NCI-H526 treated with DMSO at 0.1 percent for 48 hours (cell line): ENCODE measurements at regions not wholly inside any gene's neighbourhood (a gene's known extent, or its start where the extent isn't known, plus 50 kb on each side); places are given as distances from the start of the nearest gene placed in this dataset.

Experiments used
- DNase-seq: peaks from one replicate; lab custom pipeline; 2025; lab: John Stamatoyannopoulos, UW

DNA sequence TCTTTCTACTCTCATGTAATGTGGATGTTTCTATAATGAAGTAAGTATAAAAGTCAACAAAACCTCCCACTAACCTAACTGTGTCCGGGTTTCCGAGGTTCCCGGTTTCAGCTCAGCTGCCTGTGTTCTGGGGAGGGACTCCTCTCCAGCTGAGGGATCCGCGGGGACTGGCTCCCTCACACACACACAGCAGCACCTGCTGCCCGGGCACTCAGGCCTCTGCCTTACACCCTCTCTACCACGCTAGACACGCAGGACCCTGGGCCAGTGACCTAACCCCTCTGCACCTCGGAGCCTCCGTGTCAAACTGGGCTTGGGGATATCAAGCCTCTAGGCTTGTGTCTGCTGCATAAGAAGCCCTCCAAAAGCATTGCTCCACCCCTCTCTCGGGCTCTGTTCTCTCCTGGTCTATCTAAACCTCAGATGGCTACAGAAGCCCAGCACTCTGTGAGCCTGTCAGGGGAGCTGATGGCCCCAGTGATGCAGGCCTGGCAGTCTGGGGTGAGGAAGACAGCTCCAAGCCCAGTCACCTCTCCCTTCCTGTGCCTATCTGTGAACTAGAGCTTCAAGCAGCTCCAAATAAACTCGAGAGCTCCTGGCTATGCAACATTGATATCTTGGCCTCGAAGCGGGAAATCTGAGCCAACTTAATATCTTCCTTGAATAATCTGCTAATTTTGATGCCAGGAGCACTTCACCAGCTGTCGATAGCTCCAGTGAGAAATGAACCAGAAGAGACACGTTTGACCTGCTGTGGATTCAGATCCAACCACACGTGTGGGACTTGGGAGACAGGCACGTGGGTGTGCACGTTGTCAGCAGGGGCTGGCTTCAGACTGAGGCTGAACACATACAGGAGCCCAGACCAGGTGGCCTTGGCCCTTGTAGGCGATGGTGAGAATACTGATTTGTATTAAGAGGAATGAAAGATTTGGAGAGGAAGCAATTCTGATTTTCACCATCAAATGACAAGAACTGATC lies 232.7 kb upstream of the B3GAT1 start:
- no peak for DNase-seq

DNA sequence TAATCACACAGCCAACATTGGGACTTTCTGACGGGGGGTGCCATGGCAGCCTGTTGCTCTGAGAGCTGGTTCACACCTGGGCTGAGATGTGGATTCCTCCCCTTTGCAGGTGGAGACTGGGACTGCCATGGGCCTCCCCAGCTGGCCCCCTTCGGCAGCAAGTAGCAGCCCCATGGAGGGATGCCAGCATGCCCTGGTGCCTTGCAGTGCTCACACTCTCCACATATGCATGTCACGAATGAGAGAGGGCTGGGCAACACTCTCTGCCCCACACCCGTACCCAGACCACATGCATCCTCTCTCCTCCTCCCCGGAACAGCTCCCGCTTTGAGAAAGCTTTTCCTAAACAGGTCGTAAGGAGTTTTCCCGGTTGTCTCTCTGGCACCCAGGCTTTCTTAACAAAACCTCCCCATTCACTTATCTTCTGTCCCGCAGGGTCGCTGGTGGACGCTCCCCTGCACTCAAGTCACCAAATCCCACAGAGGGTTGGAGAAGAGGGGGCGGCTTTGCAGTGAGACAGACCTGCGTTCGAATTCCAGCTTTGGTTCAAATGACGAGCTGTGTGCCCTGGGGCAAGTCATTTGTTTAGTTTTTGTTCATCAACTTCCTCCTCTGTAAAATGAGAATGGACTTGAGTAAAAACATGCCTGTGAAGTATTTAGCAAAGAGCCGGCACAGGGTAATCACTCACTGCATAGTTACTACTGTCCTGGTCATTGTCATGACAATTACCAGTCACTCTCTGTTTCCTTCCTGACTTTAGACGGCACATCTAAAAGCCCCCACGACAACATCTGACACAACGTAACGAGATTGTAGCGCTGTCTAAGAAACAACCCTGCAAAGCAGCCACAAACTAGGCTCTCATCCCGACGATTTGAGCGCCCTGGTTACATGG lies 231.3 kb upstream of the B3GAT1 start:
- DNase-seq, result peak; percentile 40

DNA sequence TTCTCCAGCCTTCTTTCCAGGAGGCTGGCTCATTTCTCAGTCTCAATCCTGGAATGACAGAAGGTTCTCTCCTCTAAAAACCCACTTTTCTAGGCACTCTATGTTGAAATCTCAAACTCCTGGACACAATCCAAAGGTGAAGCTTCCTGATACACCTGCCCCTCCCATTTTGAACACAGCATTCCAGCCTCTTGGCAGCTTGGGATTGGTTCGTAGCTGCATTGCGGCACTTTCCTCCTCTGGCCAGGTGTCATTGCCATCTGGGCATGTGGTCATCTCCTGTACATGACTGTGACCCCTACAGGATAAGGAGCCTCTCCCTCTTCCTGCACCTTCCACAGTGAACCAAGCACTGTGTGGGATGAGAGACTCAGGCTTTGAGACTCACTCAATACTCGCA lies 230.2 kb upstream of the B3GAT1 start:
- DNase-seq, result no peak

DNA sequence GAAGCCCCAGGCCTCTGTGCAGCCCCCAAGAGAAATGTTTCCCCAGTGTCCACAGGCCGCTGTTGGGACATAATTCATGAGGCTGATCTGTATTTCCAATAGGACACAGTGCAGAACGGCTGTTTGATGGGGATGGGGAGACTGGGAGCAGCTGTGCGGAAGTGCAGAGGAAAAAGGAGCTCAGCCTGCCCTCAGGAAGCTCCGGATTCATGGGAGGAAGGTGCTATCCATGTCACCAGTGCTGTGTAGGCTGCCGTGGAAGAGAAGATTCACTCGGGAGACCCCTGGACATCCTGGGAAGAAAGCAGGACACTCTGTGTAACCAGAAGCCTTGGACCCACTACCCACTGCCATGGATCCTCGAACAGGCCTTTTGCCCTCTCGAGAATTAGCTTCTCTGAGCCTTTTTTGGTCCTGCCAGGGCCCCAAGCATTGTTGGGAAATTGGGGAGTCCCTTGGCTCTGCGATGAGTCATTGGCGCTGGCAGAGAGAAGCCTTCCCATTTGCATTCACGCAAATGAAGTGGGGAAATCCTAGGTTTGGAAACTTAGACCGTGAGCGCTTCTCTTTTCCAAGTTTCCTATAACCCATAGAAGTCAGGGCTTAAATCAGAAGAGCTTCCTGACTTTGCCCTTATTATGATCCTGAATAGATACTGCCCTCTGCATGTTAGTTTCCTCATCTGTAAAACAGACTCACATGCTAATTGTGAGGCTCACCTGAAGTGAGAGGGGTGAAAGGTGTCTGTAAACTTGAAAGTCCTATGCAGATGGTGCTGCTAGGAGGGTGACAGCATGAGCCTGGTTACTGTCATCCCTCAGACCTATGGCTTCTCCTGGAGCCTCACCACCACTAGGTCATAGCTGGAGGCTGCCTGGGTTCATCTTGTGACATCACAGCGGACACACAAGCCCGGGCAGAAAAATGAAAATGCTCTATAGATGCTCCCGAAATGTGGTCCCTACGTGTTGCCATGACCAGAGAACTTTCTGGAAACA lies 229.2 kb upstream of the B3GAT1 start:
- DNase-seq, result no peak

DNA sequence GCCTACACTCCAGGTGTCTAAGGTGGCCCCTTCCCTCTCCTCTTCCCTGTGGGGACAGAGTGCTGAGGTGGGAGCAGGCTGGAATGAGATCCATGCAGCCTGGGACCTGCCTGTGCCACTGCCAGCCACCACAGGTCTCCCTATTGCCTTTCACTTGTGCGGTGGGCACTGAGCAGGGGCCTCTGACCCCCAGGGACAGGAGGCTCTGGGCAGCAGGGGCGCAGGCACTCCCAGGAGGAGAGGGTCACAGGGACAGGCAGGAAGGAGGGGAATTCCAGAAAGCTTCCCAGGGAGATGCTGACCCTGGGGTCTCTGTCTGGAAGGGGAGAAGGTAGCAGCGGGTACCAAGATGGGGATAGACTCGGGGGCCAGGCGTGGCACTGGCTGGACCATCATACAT lies 228.5 kb upstream of the B3GAT1 start:
- no peak for DNase-seq

DNA sequence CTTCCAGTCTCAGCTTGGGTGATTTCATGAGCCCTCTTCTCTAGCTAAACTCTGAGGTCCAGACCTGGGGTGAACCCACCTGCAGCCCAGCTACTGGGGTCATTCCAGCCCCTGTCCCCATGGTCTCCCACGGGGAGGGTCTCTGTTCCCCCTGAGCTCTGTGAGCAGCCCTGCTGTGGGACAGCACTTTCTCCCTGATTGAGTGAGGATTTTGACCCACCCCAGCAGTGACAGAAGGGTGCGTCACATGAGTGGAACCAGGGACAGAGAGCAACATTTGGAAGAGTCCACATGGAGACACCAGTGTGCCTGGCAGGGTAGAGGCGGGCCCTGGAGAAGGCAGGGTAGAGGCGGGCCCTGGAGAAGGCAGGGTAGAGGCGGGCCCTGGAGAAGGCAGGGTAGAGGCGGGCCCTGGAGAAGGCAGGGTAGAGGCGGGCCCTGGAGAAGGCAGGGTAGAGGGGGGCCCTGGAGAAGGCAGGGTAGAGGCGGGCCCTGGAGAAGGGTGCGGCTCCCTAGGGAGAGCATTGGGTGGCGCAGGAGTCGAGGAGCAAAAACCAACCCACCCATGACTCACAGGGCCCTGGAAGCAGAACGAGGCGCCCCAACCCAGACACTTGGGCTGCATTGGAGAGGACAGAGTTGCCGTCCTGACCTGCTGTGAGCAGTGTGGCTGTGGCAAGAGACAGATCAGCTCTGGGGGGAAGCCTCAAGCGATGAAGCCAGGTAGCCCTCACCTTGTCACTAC lies 227.7 kb upstream of the B3GAT1 start:
- peak; percentile 50 for DNase-seq

DNA sequence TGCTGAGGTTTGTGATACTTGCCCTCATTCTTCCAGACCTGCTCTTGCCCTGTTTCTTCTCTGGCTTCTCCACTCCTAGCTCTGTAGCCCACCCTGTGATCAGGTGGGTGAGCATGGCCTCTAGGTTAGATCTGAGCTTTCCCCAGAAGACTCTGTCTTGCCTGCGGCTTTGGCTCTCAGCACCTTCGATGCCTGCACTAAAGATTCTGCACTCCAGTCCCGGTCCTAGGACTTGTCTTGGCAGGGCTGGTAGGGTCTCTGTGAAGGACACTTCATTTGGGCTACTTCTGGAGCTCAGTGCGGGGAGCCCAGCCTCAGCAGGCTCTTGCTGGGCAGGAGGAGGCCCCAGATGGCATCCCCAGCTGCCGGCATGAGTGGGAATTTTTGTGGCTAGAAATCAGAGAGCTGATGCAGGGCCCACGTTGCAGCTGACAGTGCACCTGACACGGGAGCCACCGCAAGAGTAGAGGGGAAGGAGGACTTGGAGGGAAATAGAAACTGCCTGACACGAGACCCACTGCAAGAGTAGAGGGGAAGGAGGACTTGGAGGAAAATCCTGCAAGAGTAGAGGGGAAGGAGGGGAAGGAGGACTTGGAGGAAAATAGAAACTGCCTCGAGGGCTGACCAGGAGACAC lies 226.9 kb upstream of the B3GAT1 start:
- DNase-seq, result no peak

DNA sequence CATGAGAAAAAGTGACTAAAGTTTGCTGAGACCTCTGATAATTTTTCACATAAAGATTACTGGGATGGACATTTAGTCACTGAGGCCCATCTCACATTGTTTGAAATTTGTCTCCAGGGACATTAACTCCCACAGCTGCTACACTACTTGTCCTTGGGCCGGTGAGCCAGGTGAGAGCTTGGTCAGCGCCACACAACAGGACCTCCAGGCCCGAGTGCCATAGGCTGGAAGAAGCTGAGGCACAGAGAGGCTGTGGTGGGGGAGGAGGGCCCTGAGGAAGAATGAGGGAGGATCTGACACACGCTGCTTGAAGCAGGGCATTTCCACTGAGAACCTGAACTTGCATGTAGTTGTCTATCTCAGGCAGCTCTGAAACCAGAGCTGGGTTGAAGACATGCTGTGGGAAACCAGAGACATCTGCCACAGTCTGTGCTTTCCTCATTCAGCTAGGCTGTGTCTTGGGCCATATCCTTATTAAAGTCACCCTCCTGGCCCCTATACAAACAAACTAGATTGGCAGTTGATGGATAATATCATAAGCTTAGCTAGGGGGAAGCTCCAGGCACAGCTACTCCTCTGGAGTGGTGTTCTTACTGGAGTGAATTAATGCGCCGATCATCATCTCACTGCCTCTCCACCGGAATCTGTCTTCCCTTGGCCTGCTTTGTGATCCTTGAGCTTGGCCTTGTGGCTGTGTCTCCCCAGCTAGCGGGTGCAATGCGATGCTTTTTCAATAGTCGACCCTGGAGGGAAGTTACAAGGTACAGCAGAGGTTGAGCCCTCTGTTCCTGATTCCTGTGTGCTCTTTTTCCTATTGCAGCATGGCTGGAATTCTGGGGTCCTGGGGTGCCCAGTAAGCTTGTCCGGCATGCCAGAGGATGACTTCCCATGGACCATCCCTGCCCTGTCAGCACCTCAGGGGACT lies 225.3 kb upstream of the B3GAT1 start:
- no peak for DNase-seq

DNA sequence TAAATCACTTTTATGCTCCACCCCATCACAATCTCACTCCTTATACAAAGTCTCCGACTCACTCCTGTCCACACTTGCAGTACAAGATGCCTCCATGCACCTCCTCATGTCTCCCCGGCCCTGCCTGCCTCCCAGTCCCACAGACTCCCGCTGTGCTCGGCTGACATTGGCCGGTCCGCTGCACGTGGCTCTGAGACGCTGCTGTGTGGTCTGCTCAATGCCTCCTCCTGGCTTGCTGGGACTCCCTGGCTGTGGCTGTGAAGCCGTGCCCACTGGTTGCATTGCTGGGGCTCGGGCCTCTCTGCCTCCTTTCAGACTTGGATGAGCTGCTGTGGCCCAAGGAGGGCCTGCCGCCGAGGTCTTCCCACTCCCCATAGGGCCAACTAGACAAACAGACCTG lies 224.0 kb upstream of the B3GAT1 start:
- DNase-seq, result no peak

DNA sequence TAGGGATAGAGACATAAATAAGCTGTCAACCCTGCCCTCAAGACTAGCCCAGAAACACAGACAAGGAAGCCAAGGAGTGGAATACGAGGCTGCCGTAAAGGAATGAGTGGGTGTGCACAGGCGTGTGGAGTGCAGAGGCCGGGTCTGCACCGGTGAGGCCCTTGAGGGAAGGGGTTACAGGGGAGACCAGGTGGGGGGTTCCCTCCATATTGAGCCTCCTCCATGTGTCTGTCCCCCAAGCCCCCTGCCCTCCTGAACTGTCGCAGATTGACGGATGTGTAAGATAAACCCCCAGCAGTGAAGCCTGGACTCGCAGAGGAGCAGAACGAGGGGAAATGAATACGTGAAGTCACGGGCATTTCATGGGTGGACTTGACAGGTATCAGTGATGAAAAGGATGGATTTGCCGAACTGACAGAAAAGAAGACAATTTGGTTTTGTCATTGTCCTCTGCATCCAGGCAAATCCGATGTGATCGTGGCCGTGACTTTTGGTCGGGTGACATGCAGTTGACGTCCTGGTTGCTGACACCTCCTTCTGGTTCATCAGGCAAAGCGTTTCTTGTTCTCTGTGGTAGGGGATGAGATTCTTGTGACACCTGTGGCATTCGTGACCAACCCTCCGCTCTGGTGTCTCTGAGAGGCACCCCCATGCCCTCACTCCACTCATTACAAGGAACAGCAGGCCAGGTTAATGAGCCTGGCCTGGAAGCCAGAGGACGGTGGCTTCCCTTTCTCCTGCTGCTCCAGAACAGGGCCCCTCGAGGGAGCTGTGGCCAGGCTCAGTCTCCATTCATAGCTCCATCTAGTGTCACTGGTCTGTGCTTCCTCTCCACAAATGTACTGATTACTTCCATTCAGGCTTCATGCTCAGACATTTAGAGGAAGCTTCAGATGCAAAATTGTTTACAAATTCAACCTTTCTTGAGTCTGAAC lies 223.1 kb upstream of the B3GAT1 start:
- no peak for DNase-seq

DNA sequence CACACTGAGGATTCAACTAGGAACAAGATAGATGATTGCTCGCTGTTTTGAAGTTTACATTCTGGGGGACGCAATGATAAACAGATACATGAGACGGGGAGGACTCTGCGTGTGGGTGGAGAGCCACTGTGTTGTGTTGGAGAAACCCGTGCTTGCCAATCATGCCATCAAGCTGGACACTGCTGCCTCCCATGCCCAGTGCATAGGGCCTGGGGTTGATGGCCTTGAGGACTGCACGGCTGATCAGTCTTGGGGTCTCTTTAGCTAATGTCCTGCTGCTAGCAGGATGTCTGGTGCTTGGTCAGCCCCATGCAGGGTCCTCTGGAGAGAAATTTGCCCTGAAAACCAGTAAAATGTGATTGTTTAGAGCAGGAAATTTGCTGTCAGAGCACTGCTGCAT lies 221.2 kb upstream of the B3GAT1 start:
- no peak for DNase-seq

DNA sequence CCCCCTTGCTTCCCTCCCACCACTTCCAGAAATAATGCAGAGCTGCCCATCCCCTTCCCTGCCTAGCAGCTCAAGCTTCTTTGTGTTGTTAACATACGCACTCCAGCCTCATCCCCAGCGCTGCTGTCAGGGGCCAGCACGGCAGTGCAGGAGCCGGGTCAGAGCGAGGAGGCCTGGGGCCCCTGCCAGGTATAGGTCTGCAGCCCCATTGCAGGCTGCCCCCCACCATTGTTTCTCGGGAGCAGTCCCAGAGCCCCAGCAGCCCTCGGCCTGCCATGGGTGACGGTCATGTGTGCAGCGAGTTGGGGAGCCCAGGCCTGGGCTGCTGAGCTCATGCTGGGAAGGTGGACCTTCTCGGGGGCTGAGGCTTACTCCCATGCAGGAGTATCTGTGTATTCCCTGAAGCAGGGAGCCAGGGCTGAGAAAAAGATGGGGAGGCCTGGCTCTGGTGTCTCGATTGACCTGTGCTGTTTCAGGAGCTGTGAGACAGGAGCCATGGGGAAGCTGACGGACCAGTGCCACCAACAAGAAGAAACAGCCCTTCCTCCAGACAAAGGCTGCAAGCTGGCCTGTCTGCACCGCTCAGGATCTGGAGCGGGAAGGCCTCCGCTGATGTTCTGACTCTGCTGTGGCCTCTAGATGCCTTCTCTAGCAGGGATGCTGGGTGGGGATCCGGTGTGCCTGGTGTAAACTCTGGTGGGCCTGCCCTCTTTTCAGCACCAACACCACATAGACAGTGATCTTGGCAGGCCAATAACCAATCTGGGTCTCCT lies 220.5 kb upstream of the B3GAT1 start:
- DNase-seq, result no peak

DNA sequence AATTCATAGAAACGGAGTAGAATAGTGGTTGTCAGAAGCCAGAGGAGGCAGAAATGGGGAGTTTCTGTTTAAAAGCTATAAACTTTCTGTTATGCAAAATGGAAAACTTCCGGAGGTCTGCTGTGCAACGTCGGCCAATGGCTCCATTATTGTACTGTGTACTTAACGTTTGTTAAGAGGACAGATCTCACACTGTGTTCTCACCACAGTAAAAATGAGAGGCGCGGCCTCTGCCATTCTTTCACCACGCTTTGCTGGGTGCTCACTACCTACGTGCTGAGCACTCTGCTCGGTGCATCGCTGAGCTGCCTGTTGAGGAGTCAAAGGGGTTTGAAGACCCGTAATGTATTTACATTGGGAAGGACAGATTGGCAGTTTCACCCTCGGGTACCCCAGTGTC lies 218.8 kb upstream of the B3GAT1 start:
- no peak for DNase-seq

DNA sequence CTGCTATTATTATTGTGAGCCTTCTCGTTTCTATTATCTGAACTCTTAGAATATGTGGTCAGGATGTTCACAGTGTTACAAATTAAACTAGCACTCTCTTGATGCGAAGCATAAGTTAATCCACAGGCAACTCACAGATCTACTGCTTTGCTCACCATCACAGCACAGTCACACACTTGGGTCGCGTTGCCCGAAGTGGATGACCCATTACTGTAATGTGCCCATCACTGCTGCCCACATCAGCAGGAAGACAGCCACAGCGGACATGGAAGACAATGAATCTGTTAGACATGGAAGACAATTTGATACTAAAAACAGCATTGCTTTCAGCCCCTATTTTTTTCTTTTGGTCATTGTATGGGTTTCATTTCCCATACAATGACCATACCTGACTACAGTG lies 216.4 kb upstream of the B3GAT1 start:
- DNase-seq, result no peak

DNA sequence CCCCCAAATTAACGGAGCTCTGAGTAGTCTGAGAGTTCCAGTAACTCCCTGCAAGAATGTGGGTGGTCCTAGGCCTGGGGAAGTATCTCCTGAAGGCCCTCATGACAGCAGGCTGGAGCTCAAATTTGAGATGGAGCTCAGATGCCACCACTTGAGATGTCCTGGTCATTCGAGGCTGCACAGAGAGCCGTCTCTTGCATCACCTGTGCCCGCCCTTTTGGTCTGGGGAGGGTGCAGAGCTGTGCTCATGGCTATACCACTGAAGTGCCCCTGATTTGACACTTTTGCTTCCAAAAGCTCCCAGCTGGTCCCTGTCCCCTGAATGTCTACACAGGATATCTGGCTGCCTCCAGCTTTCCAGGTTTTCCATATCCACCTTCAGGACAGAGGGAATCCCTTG lies 214.0 kb upstream of the B3GAT1 start:
- no peak for DNase-seq

DNA sequence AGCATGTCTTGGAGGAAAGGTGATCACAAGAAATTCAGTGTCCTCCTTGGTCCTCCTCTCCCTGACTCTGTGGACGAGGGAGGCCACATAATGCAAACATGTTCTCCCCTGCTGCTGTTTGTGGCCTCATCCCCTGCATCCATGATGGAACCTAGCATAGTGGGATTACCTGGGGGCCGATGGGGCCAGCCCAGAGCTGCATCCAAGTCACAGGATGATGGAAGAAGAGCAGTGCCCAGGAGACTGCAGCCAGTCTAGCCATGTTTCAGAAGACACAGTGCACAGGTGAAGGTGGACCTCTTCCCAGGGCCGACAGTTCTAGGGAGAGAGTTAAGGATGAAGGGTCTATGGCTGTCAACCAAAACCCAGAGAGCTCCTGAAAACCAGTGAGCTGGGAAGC lies 213.6 kb upstream of the B3GAT1 start:
- DNase-seq, result no peak

DNA sequence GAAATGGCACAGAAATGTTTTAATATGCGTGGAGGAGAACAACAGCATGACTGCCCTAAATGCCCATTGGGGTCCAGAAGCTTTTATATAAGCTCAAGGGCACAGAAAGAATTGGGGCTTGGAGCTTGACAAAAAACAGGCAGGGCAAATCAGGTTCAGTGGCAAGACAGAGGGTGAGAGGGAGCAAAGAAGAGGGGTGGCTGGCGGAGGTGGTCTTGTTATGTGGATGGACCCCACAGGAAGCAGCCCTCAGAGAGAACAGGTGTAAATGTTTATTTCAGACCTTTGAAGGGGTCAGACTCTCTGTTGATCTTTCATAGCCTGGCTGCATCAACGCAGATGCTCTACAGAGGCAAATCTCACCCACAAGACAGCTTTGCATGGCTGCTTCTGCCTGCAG lies 213.1 kb upstream of the B3GAT1 start:
- no peak for DNase-seq
